Hepatocyte (in vitro differentiated cells): ENCODE measurements at regions not wholly inside any gene's neighbourhood (a gene's known extent, or its start where the extent isn't known, plus 50 kb on each side); places are given as distances from the start of the nearest gene placed in this dataset.

Experiments
- DNase-seq: peaks from one replicate; pipeline ENCODE4 v3.0.0-alpha.2; 2016; ENCODE audit warnings: low spot score
- H2AFZ ChIP-seq: fragments of 200-600 bp; sonication (generic); 2 replicates; pipeline ENCODE4 v1.6.0; 2016; ENCODE audit warnings: antibody characterized with exemption, mild to moderate bottlenecking
- H3K27ac ChIP-seq: fragments of 200-600 bp; sonication (generic); 2 replicates; pipeline ENCODE4 v1.5.1; 2016; ENCODE audit warnings: mild to moderate bottlenecking
- H3K27me3 ChIP-seq: fragments of 200-600 bp; sonication (generic); 2 replicates; pipeline ENCODE4 v1.6.1; 2016
- H3K36me3 ChIP-seq: fragments of 200-600 bp; sonication (generic); replicated peaks from 2 replicates; pipeline ENCODE4 v1.5.1; 2016; ENCODE audit warnings: low read depth; ENCODE audit not compliant: insufficient read depth
- H3K4me1 ChIP-seq: fragments of 200-600 bp; sonication (generic); 2 replicates; pipeline ENCODE4 v1.5.1; 2016; ENCODE audit warnings: mild to moderate bottlenecking, moderate library complexity; ENCODE audit not compliant: insufficient read depth
- H3K4me2 ChIP-seq: fragments of 200-600 bp; sonication (generic); 2 replicates; pipeline ENCODE4 v1.6.0; 2016
- H3K4me3 ChIP-seq: fragments of 200-600 bp; sonication (generic); 2 replicates; pipeline ENCODE4 v1.5.1; 2016; ENCODE audit warnings: mild to moderate bottlenecking
- H3K79me2 ChIP-seq: fragments of 200-600 bp; sonication (generic); 2 replicates; pipeline ENCODE4 v1.6.0; 2017; ENCODE audit warnings: mild to moderate bottlenecking
- H3K9me2 ChIP-seq: fragments of 200-600 bp; sonication (generic); replicated peaks from 2 replicates; pipeline ENCODE4 v1.6.0; 2017; ENCODE audit warnings: mild to moderate bottlenecking; ENCODE audit not compliant: insufficient read depth
- H3K9me3 ChIP-seq: fragments of 200-600 bp; sonication (generic); 2 replicates; pipeline ENCODE4 v1.5.1; 2016; ENCODE audit warnings: low read depth, mild to moderate bottlenecking
- H4K20me1 ChIP-seq: fragments of 200-600 bp; sonication (generic); 2 replicates; pipeline ENCODE4 v1.6.0; 2016; ENCODE audit warnings: mild to moderate bottlenecking; ENCODE audit not compliant: insufficient read depth, poor library complexity, severe bottlenecking
- CTCF ChIP-seq: fragments of 200-600 bp; sonication (generic); IDR thresholded peaks from 2 replicates; pipeline ENCODE4 v1.5.1; 2016; ENCODE audit warnings: antibody characterized with exemption, mild to moderate bottlenecking; ENCODE audit not compliant: poor library complexity
- EZH2 ChIP-seq: fragments of 200-600 bp; sonication (generic); IDR thresholded peaks from 2 replicates; pipeline ENCODE4 v1.6.1; 2016; ENCODE audit warnings: antibody characterized with exemption, mild to moderate bottlenecking, borderline replicate concordance
- EZH2phosphoT487 ChIP-seq: fragments of 200-600 bp; sonication (generic); IDR thresholded peaks from one replicate; pipeline ENCODE4 v1.6.1; 2018; ENCODE audit warnings: antibody characterized with exemption, mild to moderate bottlenecking, low read depth, moderate library complexity; ENCODE audit not compliant: unreplicated experiment, severe bottlenecking
- WGBS: methylation state at CpG from one replicate; pipeline ENCODE4 v1.1.6; 2016; ENCODE audit warnings: low lambda C conversion rate; ENCODE audit errors: missing lambda C conversion rate; 5-methylcytosine and 5-hydroxymethylcytosine counted together

- no peak overlapping the region for H3K27ac ChIP-seq
- TF ChIP-seq EZH2phosphoT487 = no peak
- TF ChIP-seq CTCF = no peak
- no peak for TF ChIP-seq EZH2
- peaks cover 14% of the 10 kb centered on the region for H3K4me1 ChIP-seq
- no peaks in the 10 kb centered on the region for H3K79me2 ChIP-seq
- no peaks in the 10 kb centered on the region for H3K36me3 ChIP-seq
- H2AFZ ChIP-seq = no peak overlapping the region
- H3K9me3 ChIP-seq = peaks cover 5% of the 10 kb centered on the region
- H3K9me2 ChIP-seq = no peaks in the 10 kb centered on the region
- no peak overlapping the region for H3K4me3 ChIP-seq
- DNase-seq = no peak
- no peaks in the 10 kb centered on the region for H3K27me3 ChIP-seq
- WGBS = 85% methylated on average over 3 of the region's 3 CpGs
- no peak overlapping the region for H3K4me2 ChIP-seq
- no peaks in the 10 kb centered on the region for H4K20me1 ChIP-seq
These were observed 189.1 kb upstream of the PITRM1 start for GRCh38 chr10:3361640-3362039.

GRCh38 chr10:3357737-3358136, 185.2 kb upstream of the PITRM1 start:
- H2AFZ ChIP-seq = no peak overlapping the region
- H3K4me2 ChIP-seq = no peak overlapping the region
- no peaks in the 10 kb centered on the region for H4K20me1 ChIP-seq
- no peak overlapping the region for H3K4me3 ChIP-seq
- no peaks in the 10 kb centered on the region for H3K4me1 ChIP-seq
- H3K9me3 ChIP-seq = peaks cover 5% of the 10 kb centered on the region
- 92% methylated on average over 4 of the region's 4 CpGs for WGBS
- TF ChIP-seq EZH2 (no peak), CTCF (no peak), EZH2phosphoT487 (no peak)
- H3K27ac ChIP-seq = no peak overlapping the region
- no peak for DNase-seq
- H3K27me3 ChIP-seq = no peaks in the 10 kb centered on the region
- no peaks in the 10 kb centered on the region for H3K9me2 ChIP-seq
- H3K79me2 ChIP-seq = no peaks in the 10 kb centered on the region
- no peaks in the 10 kb centered on the region for H3K36me3 ChIP-seq

DNA sequence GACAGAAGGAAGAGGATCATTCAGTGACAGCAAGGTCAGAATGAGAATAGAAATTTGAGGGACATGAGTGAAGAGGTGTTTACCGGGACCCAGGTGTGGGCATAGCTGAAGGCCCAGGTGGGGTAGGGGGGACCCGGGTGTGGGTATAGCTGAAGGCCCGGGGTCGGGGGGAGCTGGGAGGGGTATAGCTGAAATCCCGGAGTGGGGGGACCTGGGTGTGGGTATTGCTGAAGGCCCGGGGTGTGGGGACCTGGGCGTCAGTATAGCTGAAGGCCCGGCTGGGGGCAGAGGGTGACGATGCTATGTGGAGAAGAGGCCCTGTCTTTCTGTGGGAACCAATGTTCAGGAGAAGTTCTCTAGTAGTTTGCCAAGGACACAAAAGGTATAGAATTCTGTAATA, 183.0 kb upstream of the PITRM1 start:
- no peak overlapping the region for H3K27ac ChIP-seq
- no peak overlapping the region for H2AFZ ChIP-seq
- 94% methylated on average over 2 of the region's 9 CpGs for WGBS
- no peaks in the 10 kb centered on the region for H3K27me3 ChIP-seq
- no peaks in the 10 kb centered on the region for H3K9me3 ChIP-seq
- no peaks in the 10 kb centered on the region for H3K36me3 ChIP-seq
- no peak for DNase-seq
- no peak overlapping the region for H3K4me2 ChIP-seq
- no peak for TF ChIP-seq EZH2phosphoT487
- no peak for TF ChIP-seq EZH2
- no peak for TF ChIP-seq CTCF
- H4K20me1 ChIP-seq = no peaks in the 10 kb centered on the region
- no peaks in the 10 kb centered on the region for H3K9me2 ChIP-seq
- no peaks in the 10 kb centered on the region for H3K4me1 ChIP-seq
- H3K79me2 ChIP-seq = no peaks in the 10 kb centered on the region
- H3K4me3 ChIP-seq = no peak overlapping the region
